CD8-positive, alpha-beta memory T cell (primary cell): ENCODE measurements at regions not wholly inside any gene's neighbourhood (a gene's known extent, or its start where the extent isn't known, plus 50 kb on each side); places are given as distances from the start of the nearest gene placed in this dataset.
A peak's percentile ranks its signal among the peaks of the same experiment; 100 is the strongest.
"Not testable (repeated sequence)": the region's sequence is repeated elsewhere in the genome, so short reads cannot be mapped to it uniquely, and the experiment has no call there.

Experiments used
- CTCF ChIA-PET: fragments of 350-600 bp; sonication (Branson Sonifier 250); formaldehyde crosslinking; loops from one replicate; lab custom pipeline; 2021; ENCODE audit warnings: antibody characterized with exemption; lab: Charles Lee
- POLR2A ChIA-PET: fragments of 350-600 bp; sonication (Branson Sonifier 250); formaldehyde crosslinking; loops from one replicate; lab custom pipeline; 2021; ENCODE audit warnings: antibody characterized with exemption; lab: Charles Lee
- DNase-seq, 5 donors: peaks; one replicate each; pipeline versions ENCODE4 v3.0.0 to v3.0.0-alpha.2; 2020 to 2022; ENCODE audit warnings: mixed read lengths in 1 of 5
- H3K27ac ChIP-seq: one replicate; pipeline ENCODE4 v1.7.0; 2013; ENCODE audit warnings: low read depth, mild to moderate bottlenecking, low read length, moderate library complexity
- H3K27me3 ChIP-seq: 2 replicates; pipeline ENCODE4 v1.7.0; 2013; ENCODE audit warnings: low read length, mild to moderate bottlenecking; ENCODE audit not compliant: insufficient read depth, poor library complexity, severe bottlenecking
- H3K36me3 ChIP-seq: 2 replicates; pipeline ENCODE4 v1.7.0; 2013; ENCODE audit warnings: mild to moderate bottlenecking, low read length, moderate library complexity; ENCODE audit not compliant: insufficient read depth
- H3K4me1 ChIP-seq: 2 replicates; pipeline ENCODE4 v1.7.0; 2013; ENCODE audit warnings: mild to moderate bottlenecking, low read length, moderate library complexity; ENCODE audit not compliant: insufficient read depth
- H3K4me3 ChIP-seq: 2 replicates; pipeline ENCODE4 v1.7.0; 2013; ENCODE audit warnings: mild to moderate bottlenecking, low read length
- H3K9me3 ChIP-seq: 2 replicates; pipeline ENCODE4 v1.7.0; 2013; ENCODE audit warnings: mild to moderate bottlenecking, low read length
- H3K27ac Mint-ChIP-seq, 8 donors: one replicate each; pipeline ENCODE4 v1.8.0; 2020 to 2021; ENCODE audit warnings: mixed read lengths in 8 of 8, mild to moderate bottlenecking in 6 of 8, inconsistent platforms in 3 of 8, moderate library complexity in 3 of 8
- H3K27me3 Mint-ChIP-seq, 2 donors: one replicate each; pipeline ENCODE4 v1.8.0; 2020 to 2021; ENCODE audit warnings: mixed read lengths in 2 of 2, mild to moderate bottlenecking in 1 of 2, moderate library complexity in 1 of 2
- H3K36me3 Mint-ChIP-seq, 3 donors: one replicate each; pipeline ENCODE4 v1.8.0; 2020 to 2021; ENCODE audit warnings: mixed read lengths in 3 of 3, inconsistent platforms in 1 of 3, mild to moderate bottlenecking in 1 of 3
- H3K4me1 Mint-ChIP-seq, 3 donors: one replicate each; pipeline ENCODE4 v1.8.0; 2020 to 2021; ENCODE audit warnings: mixed read lengths in 3 of 3, inconsistent platforms in 1 of 3, mild to moderate bottlenecking in 1 of 3
- H3K4me3 Mint-ChIP-seq, 7 donors: one replicate each; pipeline ENCODE4 v1.8.0; 2020 to 2021; ENCODE audit warnings: mixed read lengths in 7 of 7, mild to moderate bottlenecking in 6 of 7, moderate library complexity in 4 of 7, inconsistent platforms in 2 of 7
- H3K9me3 Mint-ChIP-seq, 5 donors: one replicate each; pipeline ENCODE4 v1.8.0; 2020 to 2022; ENCODE audit warnings: mixed read lengths in 5 of 5, mild to moderate bottlenecking in 3 of 5, moderate library complexity in 2 of 5, inconsistent platforms in 1 of 5

- H3K27ac ChIP-seq, result peak overlapping the region; percentile 52
- no peaks in the 10 kb centered on the region for H3K36me3 ChIP-seq
- H3K27me3 ChIP-seq, result no peaks in the 10 kb centered on the region
- Mint-ChIP-seq H3K27me3 (peaks cover 1 to 4% of the 10 kb centered on the region in 2 donors), H3K9me3 (peaks cover 0 to 3% (median 0%) of the 10 kb centered on the region in 5 donors), H3K4me3 (no peak overlapping the region), H3K36me3 (no peaks in the 10 kb centered on the region), H3K27ac (no peak overlapping the region), H3K4me1 (no peaks in the 10 kb centered on the region)
- no peak for DNase-seq
- POLR2A ChIA-PET, result no interaction called here
- CTCF ChIA-PET, result no interaction called here
- no peak overlapping the region for H3K4me3 ChIP-seq
- no peaks in the 10 kb centered on the region for H3K9me3 ChIP-seq
- H3K4me1 ChIP-seq, result no peaks in the 10 kb centered on the region
Observed at GRCh38 chr4:54585321-54586000, 72.3 kb upstream of the KIT start.

GRCh38 chr4:54586320-54586955, 71.3 kb upstream of the KIT start:
- Histone ChIP-seq H3K4me3 (no peak overlapping the region), H3K27ac (no peak overlapping the region), H3K27me3 (no peaks in the 10 kb centered on the region), H3K4me1 (no peaks in the 10 kb centered on the region), H3K9me3 (no peaks in the 10 kb centered on the region), H3K36me3 (no peaks in the 10 kb centered on the region)
- peaks cover 1 to 4% of the 10 kb centered on the region in 2 donors for H3K27me3 Mint-ChIP-seq
- H3K27ac Mint-ChIP-seq, result peak overlapping the region in 1 of 8 donors; percentile 62
- H3K4me1 Mint-ChIP-seq, result no peaks in the 10 kb centered on the region
- POLR2A ChIA-PET, result no interaction called here
- peaks cover 0 to 3% (median 0%) of the 10 kb centered on the region in 5 donors for H3K9me3 Mint-ChIP-seq
- H3K36me3 Mint-ChIP-seq, result no peaks in the 10 kb centered on the region
- CTCF ChIA-PET, result no interaction called here
- DNase-seq, result no peak
- no peak overlapping the region for H3K4me3 Mint-ChIP-seq

DNA sequence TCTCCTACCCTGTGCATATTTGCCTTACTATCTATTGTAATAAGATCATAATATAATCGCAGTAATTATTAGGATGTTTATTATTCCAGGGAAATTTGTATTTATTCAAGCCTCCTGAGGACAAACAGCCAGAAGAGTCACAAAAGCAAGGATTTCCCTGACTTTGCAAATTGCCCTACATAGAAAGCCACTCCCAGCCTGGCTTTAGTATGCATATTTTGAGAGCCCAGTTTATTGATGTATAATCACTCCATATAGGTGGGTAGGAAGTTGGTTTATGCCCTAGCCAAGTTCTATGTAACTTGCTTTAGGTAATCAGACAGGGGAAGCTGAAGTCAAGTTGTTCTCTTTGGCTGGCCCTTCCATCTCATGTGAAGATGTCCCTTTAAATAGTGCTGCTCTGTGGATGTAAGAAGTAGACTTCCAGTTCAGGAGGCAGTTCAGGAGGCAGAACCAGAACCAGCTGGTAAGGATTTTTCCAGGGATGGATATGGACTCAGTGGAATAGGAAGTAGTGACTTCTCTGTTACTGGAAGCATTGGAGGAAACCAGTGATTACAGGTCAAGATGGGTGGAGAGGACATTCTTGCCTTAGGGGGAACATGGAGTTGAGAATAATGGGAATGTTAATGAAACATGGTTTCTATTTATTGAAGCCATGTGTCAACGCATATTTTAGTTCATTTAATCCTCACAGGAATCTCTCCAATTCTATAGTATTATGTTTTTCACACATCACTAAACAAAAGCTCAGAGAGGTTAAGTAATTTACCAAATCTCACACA, 70.5 kb upstream of the KIT start:
- ChIA-PET POLR2A (no interaction called here), CTCF (no interaction called here)
- H3K27ac ChIP-seq, result no peak overlapping the region
- no peaks in the 10 kb centered on the region for H3K4me1 ChIP-seq
- H3K36me3 ChIP-seq, result no peaks in the 10 kb centered on the region
- Mint-ChIP-seq H3K27ac (peak overlapping the region in 1 of 8 donors; percentile 62), H3K36me3 (no peaks in the 10 kb centered on the region), H3K4me1 (no peaks in the 10 kb centered on the region), H3K27me3 (peaks cover 1 to 4% of the 10 kb centered on the region in 2 donors), H3K9me3 (peaks cover 0 to 3% (median 0%) of the 10 kb centered on the region in 5 donors), H3K4me3 (no peak overlapping the region)
- DNase-seq, result no peak
- H3K27me3 ChIP-seq, result no peaks in the 10 kb centered on the region
- H3K4me3 ChIP-seq, result no peak overlapping the region
- no peaks in the 10 kb centered on the region for H3K9me3 ChIP-seq

GRCh38 chr4:54588404-54588803, 69.4 kb upstream of the KIT start:
- DNase-seq, result no peak
- Histone ChIP-seq H3K9me3 (no peaks in the 10 kb centered on the region), H3K4me1 (no peaks in the 10 kb centered on the region), H3K4me3 (no peak overlapping the region), H3K27me3 (no peaks in the 10 kb centered on the region), H3K27ac (no peak overlapping the region), H3K36me3 (no peaks in the 10 kb centered on the region)
- Mint-ChIP-seq H3K27ac (no peak overlapping the region), H3K4me3 (no peak overlapping the region), H3K36me3 (peaks cover 0 to 3% (median 0%) of the 10 kb centered on the region in 3 donors), H3K27me3 (peaks cover under 1 to 4% of the 10 kb centered on the region in 2 donors), H3K9me3 (peaks cover 0 to 3% (median 0%) of the 10 kb centered on the region in 5 donors), H3K4me1 (no peaks in the 10 kb centered on the region)
- CTCF ChIA-PET, result no interaction called here
- POLR2A ChIA-PET, result no interaction called here

DNA sequence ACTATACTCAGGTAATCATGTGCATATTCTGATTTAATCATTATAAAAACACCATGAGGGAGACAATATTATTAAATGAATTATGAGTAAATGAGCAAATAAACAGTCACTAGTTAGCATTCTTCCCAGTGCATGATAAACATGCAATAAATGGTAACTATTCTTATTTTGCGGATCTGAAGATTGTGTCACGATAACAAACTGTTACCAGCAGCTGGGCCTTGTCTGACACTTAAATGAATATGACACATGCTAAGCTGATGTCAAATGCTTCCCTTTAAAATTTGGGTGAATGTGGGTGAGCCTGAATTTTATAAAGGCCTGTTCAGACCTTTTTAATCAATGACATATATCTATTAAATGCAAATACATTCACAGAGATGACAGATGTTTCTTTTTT, 68.2 kb upstream of the KIT start:
- no peak for DNase-seq
- H3K4me3 Mint-ChIP-seq, result no peak overlapping the region
- H3K9me3 Mint-ChIP-seq, result peaks cover 0 to 3% (median 0%) of the 10 kb centered on the region in 5 donors
- Histone ChIP-seq H3K4me3 (no peak overlapping the region), H3K27me3 (no peaks in the 10 kb centered on the region), H3K4me1 (no peaks in the 10 kb centered on the region), H3K9me3 (no peaks in the 10 kb centered on the region), H3K27ac (no peak overlapping the region), H3K36me3 (no peaks in the 10 kb centered on the region)
- peaks cover 0 to 3% (median 0%) of the 10 kb centered on the region in 3 donors for H3K36me3 Mint-ChIP-seq
- no peak overlapping the region for H3K27ac Mint-ChIP-seq
- no peaks in the 10 kb centered on the region for H3K4me1 Mint-ChIP-seq
- ChIA-PET POLR2A (no interaction called here), CTCF (no interaction called here)
- no peaks in the 10 kb centered on the region for H3K27me3 Mint-ChIP-seq

DNA sequence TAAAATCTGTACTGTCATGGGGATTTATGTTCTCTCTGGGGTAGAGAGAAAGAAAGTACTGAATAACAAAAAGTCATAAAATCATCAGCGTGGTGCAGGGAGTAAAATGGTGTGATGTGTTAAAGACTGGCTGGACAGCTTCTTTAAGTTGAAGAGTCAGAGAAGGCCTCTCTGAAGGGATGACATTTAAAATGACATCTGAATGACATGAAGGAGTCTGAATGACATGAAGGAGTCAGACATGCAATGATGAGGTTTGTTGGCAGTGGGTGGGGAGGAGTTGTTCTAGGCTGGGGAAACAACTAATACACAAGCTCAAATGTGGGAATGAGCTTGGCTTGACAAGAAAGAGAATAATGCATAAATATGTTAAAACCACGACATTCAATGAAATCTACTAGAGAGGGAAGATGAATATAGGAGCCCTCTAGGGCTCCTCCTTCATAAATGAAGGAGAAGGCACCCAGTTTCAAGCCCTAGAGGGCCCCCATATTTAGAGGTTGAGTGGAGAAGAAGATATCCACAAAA, 63.9 kb upstream of the KIT start:
- no peak overlapping the region for H3K4me3 ChIP-seq
- Mint-ChIP-seq H3K4me3 (no peak overlapping the region), H3K4me1 (no peaks in the 10 kb centered on the region), H3K27ac (no peak overlapping the region), H3K36me3 (peaks cover 0 to 3% (median 0%) of the 10 kb centered on the region in 3 donors), H3K27me3 (no peaks in the 10 kb centered on the region), H3K9me3 (peaks cover 0 to 3% (median 0%) of the 10 kb centered on the region in 5 donors)
- no peaks in the 10 kb centered on the region for H3K4me1 ChIP-seq
- CTCF ChIA-PET, result no interaction called here
- no peak overlapping the region for H3K27ac ChIP-seq
- H3K36me3 ChIP-seq, result no peaks in the 10 kb centered on the region
- no peaks in the 10 kb centered on the region for H3K27me3 ChIP-seq
- POLR2A ChIA-PET, result no interaction called here
- no peak for DNase-seq
- no peaks in the 10 kb centered on the region for H3K9me3 ChIP-seq

GRCh38 chr4:54596201-54596600, 61.6 kb upstream of the KIT start:
- H3K4me3 Mint-ChIP-seq, result no peak overlapping the region
- Histone ChIP-seq H3K27ac (no peak overlapping the region), H3K4me1 (no peaks in the 10 kb centered on the region), H3K36me3 (no peaks in the 10 kb centered on the region), H3K9me3 (no peaks in the 10 kb centered on the region), H3K4me3 (no peak overlapping the region), H3K27me3 (no peaks in the 10 kb centered on the region)
- no peaks in the 10 kb centered on the region for H3K9me3 Mint-ChIP-seq
- ChIA-PET CTCF (no interaction called here), POLR2A (no interaction called here)
- H3K27me3 Mint-ChIP-seq, result no peaks in the 10 kb centered on the region
- H3K36me3 Mint-ChIP-seq, result peaks cover 0 to 3% (median 0%) of the 10 kb centered on the region in 3 donors
- H3K4me1 Mint-ChIP-seq, result no peaks in the 10 kb centered on the region
- H3K27ac Mint-ChIP-seq, result peak overlapping the region in 1 of 8 donors; percentile 77
- DNase-seq, result no peak

- H3K27me3 ChIP-seq, H3K4me1 Mint-ChIP-seq, H3K36me3 Mint-ChIP-seq, H3K9me3 Mint-ChIP-seq, POLR2A ChIA-PET, H3K27me3 Mint-ChIP-seq, CTCF ChIA-PET, H3K4me1 ChIP-seq, DNase-seq, H3K9me3 ChIP-seq, H3K4me3 ChIP-seq, H3K36me3 ChIP-seq, H3K4me3 Mint-ChIP-seq, H3K27ac ChIP-seq: not testable (repeated sequence)
- H3K27ac Mint-ChIP-seq, result peak overlapping the region in 1 of 8 donors; percentile 59
Observed at GRCh38 chr4:54597678-54598077, 60.1 kb upstream of the KIT start.
